ENCODE measurements at regions not wholly inside any gene's neighbourhood (a gene's known extent, or its start where the extent isn't known, plus 50 kb on each side); places are given as distances from the start of the nearest gene placed in this dataset.

DNA sequence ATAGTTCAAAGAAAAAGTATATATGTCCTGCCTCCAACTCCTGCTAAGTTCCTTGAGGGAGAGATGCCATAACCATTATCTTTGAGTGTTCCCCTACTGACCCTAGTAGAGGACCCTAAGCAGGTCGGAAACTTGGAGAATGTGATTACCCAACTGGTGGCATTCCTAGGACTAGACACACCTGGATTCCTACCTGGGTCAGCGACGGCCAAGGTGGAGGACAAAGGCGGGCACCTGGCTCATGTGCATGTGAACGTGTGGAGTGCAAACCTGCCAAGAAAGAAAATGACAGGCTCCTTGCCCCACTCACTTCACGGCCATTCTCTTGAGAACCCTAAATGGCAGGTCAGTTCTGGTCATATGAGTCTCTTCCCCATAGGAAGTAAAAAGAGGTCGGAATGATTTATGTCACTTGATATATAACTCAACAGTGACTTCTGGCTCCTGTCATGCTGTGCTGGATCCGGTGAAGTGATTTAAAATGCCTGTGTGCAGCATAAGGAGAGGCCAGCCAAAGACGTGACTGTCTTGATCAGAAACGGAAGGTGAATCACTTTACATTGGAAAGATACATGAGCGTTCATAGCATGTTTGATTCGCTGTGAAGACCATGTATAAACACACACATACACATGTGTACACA is 371.6 kb downstream of the EIPR1 start:
- no peak for FAIRE-seq
- DNase-seq (ENCODE audit: insufficient read length, low spot score), result no peak

DNA sequence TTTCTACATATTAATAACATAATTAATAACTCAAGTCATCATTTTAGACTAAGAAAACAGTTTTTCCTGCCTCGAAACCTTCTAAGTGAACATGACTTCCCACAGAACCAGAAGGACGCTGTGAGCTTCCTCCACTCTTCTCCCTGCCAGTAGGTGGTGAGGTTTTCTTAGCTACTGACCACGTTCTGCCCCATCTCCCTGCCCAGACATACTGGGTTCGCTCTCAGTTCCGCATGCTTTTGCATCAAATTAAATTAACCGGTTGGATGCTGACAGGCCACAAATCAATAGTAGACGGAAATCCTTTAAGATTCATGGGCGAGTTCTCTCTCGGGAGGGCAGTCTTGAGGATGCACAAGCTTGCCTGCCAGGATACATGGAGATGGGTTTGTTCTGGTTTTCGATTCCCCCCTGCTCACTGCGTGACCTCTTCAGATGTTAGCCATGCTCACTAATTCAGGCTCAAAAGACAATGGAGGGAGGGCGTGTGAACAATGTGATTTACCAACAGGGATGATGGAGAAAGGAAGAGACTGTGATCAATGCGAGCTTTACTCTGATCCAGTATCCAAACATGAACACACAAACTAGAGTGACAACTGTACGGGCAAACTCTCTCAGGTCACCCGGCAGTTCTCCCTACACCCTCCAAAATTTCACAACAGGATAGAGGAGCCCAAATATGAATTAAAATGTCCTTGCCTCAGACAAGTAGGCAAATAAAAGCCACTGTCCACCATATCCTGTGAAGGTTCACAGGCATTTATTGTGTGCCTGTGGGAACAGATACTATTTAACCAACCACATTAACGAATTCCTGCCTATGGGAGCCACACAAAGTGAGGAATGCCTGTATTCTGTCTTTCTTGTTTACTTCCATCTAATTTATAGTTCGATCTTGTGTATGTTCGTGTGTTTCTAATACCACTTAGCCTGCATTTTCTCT is 375.7 kb downstream of the EIPR1 start:
- DNase-seq (ENCODE audit: insufficient read length, low spot score) (no peak), FAIRE-seq (no peak)

GRCh38 chr2:3000968-3001367 is 376.6 kb downstream of the EIPR1 start:
- FAIRE-seq, result no peak

DNA sequence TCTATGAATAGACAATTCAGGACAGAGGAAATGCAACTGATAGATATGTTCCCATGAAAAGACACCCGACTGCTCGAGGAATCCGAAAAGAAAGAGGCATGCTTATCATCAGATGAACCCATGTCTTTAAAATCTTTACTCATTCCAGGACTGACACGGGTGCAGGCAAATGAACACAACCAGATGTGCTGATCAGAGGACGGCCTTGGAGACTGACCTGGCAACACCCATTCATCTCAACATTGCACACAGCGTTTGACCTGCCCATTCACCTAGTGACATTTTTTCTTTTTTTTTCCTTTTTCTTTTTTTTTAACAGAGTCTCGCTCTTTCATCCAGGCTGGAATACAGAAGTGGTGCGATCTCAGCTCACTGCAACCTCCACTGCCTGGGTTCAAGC is 377.5 kb downstream of the EIPR1 start:
- DNase-seq (ENCODE audit: insufficient read length, low spot score) (no peak), FAIRE-seq (no peak)

More at GRCh38 chr2:3000968-3001367, 376.6 kb downstream of the EIPR1 start:
- DNase-seq (ENCODE audit: insufficient read length, low spot score), result no peak

DNA sequence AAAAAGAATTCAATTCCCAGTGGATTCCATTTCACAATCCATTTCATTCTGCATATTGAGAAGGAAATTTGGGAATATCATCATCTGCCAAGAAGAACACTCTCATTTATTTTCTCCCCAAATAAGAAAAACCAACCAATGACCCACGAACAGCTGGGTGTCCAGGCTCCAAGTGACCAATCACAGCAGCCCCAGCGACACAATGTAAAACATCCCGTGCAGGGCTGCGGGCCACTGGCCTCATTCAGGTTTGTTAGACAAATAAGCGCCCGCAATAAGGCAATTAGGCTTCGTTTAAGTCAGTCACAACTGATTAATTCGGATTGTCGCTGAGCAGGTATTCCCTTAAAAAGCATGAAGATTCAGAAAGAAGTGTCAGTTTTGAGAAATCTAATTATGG is 378.6 kb downstream of the EIPR1 start:
- FAIRE-seq (no peak), DNase-seq (ENCODE audit: insufficient read length, low spot score) (no peak)

DNA sequence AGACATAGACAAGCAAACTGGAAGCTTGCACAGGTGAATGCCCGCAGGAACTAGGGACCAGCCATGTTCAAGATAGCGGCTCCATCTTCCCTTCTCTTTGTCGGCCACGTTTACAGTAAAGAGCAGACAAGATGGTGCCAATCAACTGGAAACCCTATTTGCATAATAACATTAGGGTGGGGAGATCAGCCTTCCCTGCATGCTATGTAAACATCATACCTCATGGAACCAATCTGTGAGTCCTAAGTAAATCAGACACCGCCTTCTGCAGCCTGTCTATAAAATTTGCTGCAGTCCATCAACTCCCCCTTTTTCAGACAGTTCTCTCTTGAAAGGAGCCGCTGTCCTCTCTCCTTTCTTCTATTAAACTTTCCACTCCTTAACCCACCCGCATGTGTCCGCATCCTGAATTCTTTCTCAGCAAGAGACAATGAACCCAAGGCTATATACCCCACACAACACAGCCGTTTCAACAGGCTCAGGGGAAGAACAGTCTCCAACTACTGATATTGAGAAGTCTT is 384.4 kb downstream of the EIPR1 start:
- FAIRE-seq, result no peak

DNA sequence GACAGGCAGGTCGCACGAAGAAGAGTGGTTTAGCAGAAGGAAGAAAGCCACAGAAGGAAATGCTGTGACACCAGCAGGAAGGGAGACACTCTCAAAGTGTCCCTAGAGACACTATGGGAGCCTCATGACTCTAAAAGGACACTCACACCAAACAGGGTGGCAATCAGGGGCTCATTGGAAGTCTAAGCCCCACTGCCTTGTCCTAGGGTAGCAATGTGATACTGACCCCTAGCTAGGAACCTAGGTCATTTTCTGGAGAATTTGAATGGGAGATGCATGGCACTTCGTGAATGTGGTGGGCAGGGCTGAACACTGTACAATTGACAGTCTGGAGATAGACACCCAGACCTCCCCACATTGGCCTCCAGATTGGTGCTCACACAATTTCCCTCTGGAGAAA is 385.0 kb downstream of the EIPR1 start:
- FAIRE-seq (no peak), DNase-seq (ENCODE audit: insufficient read length, low spot score) (no peak)

More for the DNA sequence above, 384.4 kb downstream of the EIPR1 start:
- no peak for DNase-seq (ENCODE audit: insufficient read length, low spot score)

GRCh38 chr2:2985020-2985419 is 392.6 kb downstream of the EIPR1 start:
- DNase-seq (ENCODE audit: insufficient read length, low spot score) (no peak), FAIRE-seq (no peak)

- no peak for FAIRE-seq
- DNase-seq (ENCODE audit: insufficient read length, low spot score), result no peak
Observed at GRCh38 chr2:2981000-2981399, 396.6 kb downstream of the EIPR1 start.

- FAIRE-seq (no peak), DNase-seq (ENCODE audit: insufficient read length, low spot score) (no peak)
Observed at GRCh38 chr2:2974982-2975381, 402.6 kb downstream of the EIPR1 start.

DNA sequence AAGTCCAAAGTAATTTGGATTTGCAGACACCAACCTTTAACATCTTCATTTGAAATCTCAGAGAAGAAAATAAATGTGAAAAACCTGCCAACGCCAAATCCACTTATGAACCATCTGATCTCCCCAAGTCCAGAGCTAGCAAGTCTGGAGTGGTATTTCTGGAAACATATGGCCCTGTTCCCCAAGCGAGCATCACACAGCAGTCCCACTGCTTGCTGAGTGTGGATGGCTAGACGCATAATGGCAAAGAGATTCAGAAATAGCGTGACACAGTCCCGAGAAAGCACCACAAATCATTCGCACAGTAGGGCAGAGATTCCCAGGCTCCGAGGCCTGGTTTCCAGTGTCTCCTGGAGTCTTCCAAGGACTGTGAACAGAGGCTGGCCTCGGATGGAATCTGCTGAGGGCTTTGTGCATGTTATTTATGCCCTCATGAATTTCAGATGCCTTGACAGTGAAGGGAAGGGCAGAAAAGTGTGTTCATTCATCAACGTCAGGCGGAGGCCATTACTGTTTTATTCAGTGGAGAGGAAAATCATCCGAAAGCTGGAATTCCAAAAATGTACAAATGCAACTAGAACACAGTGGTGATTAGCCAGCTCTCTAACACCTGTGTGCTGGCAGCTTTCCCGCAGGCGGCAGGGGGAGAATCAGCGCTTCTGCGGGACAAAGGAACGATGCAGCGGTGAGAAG is 417.0 kb downstream of the EIPR1 start:
- FAIRE-seq (no peak), DNase-seq (ENCODE audit: insufficient read length, low spot score) (no peak)

DNA sequence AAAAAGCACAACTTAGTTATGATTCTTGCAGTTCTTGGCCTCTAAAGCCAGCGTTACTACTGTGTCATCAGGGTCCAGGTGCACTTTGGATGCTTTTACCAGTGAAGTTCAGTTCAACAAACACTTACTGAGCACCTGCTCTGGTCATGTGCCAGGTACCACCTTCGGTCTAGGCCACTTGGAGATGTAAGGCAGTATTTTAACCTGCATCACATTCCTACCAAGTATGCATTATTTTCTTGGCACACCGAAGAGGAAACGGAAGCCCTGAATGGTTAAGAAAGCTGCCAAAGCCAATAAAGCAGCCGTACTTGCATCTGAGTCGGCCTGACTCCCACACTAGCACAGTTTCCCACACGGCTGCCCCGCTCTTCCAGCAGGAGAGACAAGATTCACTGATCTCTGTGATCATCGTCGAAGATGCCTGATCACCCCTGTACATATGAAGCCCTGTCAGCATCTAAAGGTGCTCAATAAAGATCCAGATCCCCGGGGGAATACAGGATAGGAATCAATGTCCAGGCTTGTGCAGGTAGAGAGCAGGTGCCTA is 427.1 kb downstream of the EIPR1 start:
- DNase-seq (ENCODE audit: insufficient read length, low spot score) (no peak), FAIRE-seq (no peak)

- no peak for FAIRE-seq
- DNase-seq (ENCODE audit: insufficient read length, low spot score), result no peak
Observed at GRCh38 chr2:2947406-2947805, 430.2 kb downstream of the EIPR1 start.

DNA sequence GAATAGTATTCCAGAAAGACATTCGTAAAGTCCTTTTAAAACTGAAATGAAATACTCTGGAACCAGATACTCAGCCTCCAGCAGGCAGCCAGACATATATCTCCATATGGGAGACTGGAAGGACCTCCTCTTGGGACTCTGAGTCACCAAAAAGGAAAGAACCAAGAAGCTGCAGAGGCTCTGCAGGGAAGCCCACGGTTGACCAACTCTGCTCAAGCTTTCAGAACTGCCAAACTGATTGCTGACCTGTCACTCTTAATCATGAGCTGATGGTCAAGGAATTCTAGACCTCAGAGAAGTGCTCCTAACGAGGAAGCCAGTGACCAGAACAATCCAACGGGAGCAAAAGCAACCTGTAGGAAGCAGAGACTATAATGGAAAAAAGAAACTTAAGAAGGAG is 434.7 kb downstream of the EIPR1 start:
- DNase-seq (ENCODE audit: insufficient read length, low spot score), result no peak
- no peak for FAIRE-seq

DNA sequence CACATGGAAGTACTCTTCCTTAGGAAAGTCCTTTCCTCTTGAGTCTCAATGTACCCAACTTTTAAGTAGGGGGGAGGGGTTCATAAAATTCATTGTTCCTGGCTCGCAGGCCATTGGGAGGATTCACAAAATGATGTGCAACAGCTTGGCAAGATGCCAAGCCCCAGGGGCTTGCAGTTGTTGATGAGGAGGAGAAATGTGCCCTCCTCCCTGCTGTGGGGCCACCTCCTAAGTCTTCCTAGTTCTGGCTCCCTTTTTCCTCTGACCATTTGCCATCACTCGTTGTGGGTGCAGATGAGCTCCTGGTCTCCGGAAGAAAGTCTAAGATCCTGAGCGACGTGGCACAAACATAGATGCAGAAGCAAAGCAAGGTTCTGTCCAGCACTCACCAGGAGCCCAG is 435.4 kb downstream of the EIPR1 start:
- no peak for DNase-seq (ENCODE audit: insufficient read length, low spot score)
- no peak for FAIRE-seq

- FAIRE-seq (no peak), DNase-seq (ENCODE audit: insufficient read length, low spot score) (no peak)
Observed at GRCh38 chr2:2941205-2941604, 436.4 kb downstream of the EIPR1 start.

DNA sequence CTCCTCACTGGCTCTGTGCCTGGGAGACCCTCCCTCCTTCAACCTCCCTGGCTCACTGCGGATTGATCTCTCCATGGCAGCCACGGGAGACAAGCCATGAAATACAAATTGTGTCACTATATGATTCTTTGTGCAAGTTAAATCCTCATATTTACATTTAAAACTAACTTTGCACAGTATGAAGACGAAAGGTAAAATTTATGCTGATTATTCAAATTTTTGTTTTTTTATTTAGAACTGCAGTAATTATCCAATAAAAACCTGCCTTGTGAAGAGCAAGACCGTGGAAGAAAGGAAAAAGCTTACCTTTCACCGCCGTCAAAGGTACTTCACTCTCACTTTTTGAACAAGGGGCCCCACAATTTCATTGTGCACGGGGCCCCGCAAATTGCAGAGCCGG is 436.9 kb downstream of the EIPR1 start:
- no peak for FAIRE-seq

GRCh38 chr2:2940061-2940460 is 437.6 kb downstream of the EIPR1 start:
- DNase-seq (ENCODE audit: insufficient read length, low spot score) (no peak), FAIRE-seq (no peak)

More for the DNA sequence above, 436.9 kb downstream of the EIPR1 start:
- no peak for DNase-seq (ENCODE audit: insufficient read length, low spot score)

- DNase-seq (ENCODE audit: insufficient read length, low spot score), result no peak
- no peak for FAIRE-seq
Observed at GRCh38 chr2:2939078-2939795, 438.4 kb downstream of the EIPR1 start.

- DNase-seq (ENCODE audit: insufficient read length, low spot score) (no peak), FAIRE-seq (no peak)
Observed at GRCh38 chr2:2938481-2938880, 439.1 kb downstream of the EIPR1 start.

Data from GM19239 (cell line).